Upper lobe of right lung (tissue), 1 donor: ENCODE measurements at regions not wholly inside any gene's neighbourhood (a gene's known extent, or its start where the extent isn't known, plus 50 kb on each side); places are given as distances from the start of the nearest gene placed in this dataset.

Source experiments
- ATAC-seq: fragments of 200-7000 bp; cut with Tn5 transposase; one replicate; pipeline ENCODE4 v1.9.1; 2020; ENCODE audit warnings: mild to moderate bottlenecking, moderate library complexity
- DNase-seq: peaks from one replicate; pipeline ENCODE4 v3.0.0-alpha.2; 2020
- H3K27ac ChIP-seq: fragments of 200-600 bp; one replicate; pipeline ENCODE4 v1.8.0; 2022
- H3K27me3 ChIP-seq: fragments of 200-600 bp; one replicate; pipeline ENCODE4 v1.8.0; 2022; ENCODE audit warnings: mild to moderate bottlenecking
- H3K36me3 ChIP-seq: fragments of 200-600 bp; one replicate; pipeline ENCODE4 v1.8.0; 2022
- H3K4me1 ChIP-seq: fragments of 200-600 bp; one replicate; pipeline ENCODE4 v1.8.0; 2022
- H3K4me3 ChIP-seq: fragments of 200-600 bp; one replicate; pipeline ENCODE4 v1.8.0; 2022; ENCODE audit warnings: mild to moderate bottlenecking
- H3K9me3 ChIP-seq: fragments of 200-600 bp; one replicate; pipeline ENCODE4 v1.8.0; 2022
- CTCF ChIP-seq: fragments of 200-600 bp; IDR thresholded peaks from one replicate; pipeline ENCODE4 v1.8.0; 2022; ENCODE audit warnings: antibody characterized with exemption
- intact Hi-C: fragments of 100-400 bp; cut with DNase I; formaldehyde crosslinking; loops from one replicate; pipeline ENCODE4 v1.11.0; 2022
- donor health status: DM: no; HTN: yes; CAD: no; lungs with severe emphysema.

- H3K27me3 ChIP-seq: no peaks in the 10 kb centered on the region
- H3K36me3 ChIP-seq: no peaks in the 10 kb centered on the region
- H3K4me3 ChIP-seq: no peak overlapping the region
- DNase-seq (no peak), ATAC-seq (no peak)
- no peaks in the 10 kb centered on the region for H3K9me3 ChIP-seq
- H3K27ac ChIP-seq: no peak overlapping the region
- intact Hi-C loops: no loop called here
- no peak for TF ChIP-seq CTCF
- no peaks in the 10 kb centered on the region for H3K4me1 ChIP-seq
Measured at GRCh38 chr10:108393089-108393488, 1228.6 kb upstream of the SORCS1 start.

GRCh38 chr10:108392286-108392685, 1227.8 kb upstream of the SORCS1 start:
- no peaks in the 10 kb centered on the region for H3K4me1 ChIP-seq
- no peak overlapping the region for H3K27ac ChIP-seq
- no peaks in the 10 kb centered on the region for H3K27me3 ChIP-seq
- no peaks in the 10 kb centered on the region for H3K9me3 ChIP-seq
- intact Hi-C loops: no loop called here
- TF ChIP-seq CTCF: no peak
- no peak for DNase-seq
- no peak overlapping the region for H3K4me3 ChIP-seq
- H3K36me3 ChIP-seq: no peaks in the 10 kb centered on the region
- no peak for ATAC-seq

- H3K4me1 ChIP-seq: no peaks in the 10 kb centered on the region
- no peak for TF ChIP-seq CTCF
- H3K36me3 ChIP-seq: no peaks in the 10 kb centered on the region
- intact Hi-C loops: no loop called here
- H3K27me3 ChIP-seq: no peaks in the 10 kb centered on the region
- DNase-seq: no peak
- no peaks in the 10 kb centered on the region for H3K9me3 ChIP-seq
- H3K27ac ChIP-seq: no peak overlapping the region
- no peak for ATAC-seq
- H3K4me3 ChIP-seq: no peak overlapping the region
Measured at GRCh38 chr10:108388706-108389105, 1224.2 kb upstream of the SORCS1 start.

- Histone ChIP-seq H3K27me3 (no peaks in the 10 kb centered on the region), H3K27ac (no peak overlapping the region), H3K4me1 (no peaks in the 10 kb centered on the region), H3K36me3 (no peaks in the 10 kb centered on the region), H3K9me3 (no peaks in the 10 kb centered on the region), H3K4me3 (no peak overlapping the region)
- intact Hi-C loops: no loop called here
- ATAC-seq (no peak), DNase-seq (no peak)
- TF ChIP-seq CTCF: no peak
Measured at GRCh38 chr10:108385963-108386362, 1221.5 kb upstream of the SORCS1 start.

GRCh38 chr10:108384378-108384777, 1219.9 kb upstream of the SORCS1 start:
- intact Hi-C loops: no loop called here
- Histone ChIP-seq H3K27me3 (no peaks in the 10 kb centered on the region), H3K4me1 (no peaks in the 10 kb centered on the region)

More at GRCh38 chr10:108384378-108384777, 1219.9 kb upstream of the SORCS1 start:
- no peak for DNase-seq
- Histone ChIP-seq H3K36me3 (no peaks in the 10 kb centered on the region), H3K9me3 (no peaks in the 10 kb centered on the region), H3K27ac (no peak overlapping the region), H3K4me3 (no peak overlapping the region)
- no peak for TF ChIP-seq CTCF
- no peak for ATAC-seq
